NCI-H524 (cell line): ENCODE measurements at regions not wholly inside any gene's neighbourhood (a gene's known extent, or its start where the extent isn't known, plus 50 kb on each side); places are given as distances from the start of the nearest gene placed in this dataset.

Source experiments
- DNase-seq, 2 experiments: peaks; one replicate each; lab custom pipeline; 2025; lab: John Stamatoyannopoulos, UW

DNA sequence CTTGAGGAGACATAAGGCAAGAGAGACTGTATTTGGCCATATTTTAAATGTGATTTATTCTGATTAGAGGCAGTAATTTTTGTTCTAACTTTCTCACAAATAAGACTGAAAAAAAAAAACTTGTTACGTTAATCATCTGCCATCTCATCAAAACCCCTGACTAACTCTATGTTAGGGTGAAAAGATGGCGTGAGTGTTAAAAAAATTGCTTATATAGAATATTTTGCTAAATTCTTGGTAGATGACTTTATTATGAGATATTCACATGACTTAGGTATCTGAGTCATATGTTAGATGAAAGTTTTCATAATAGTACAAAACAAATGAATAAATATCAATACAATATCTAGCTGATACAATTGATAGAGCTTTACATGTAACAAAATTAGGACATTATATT lies 1508.7 kb upstream of the TMEFF2 start:
- no peak for DNase-seq

DNA sequence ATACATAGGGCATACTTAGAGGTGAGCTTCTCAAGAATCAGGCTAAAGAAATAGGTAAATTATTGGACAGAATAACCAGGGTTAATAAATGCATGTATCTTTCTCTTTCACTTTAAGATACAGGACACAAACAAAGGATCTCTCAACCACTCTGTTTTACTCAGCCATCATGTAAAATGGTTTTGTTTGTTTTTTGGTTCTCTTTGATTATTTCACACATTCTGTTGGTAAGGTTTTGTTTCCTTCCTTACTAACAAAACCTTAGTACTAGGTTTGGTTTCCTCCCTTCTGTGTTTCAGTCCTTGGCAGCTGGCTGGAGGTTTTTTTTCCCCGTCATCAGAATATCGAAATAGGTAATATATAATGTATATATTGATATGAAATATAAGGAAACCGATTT lies 1506.8 kb upstream of the TMEFF2 start:
- DNase-seq = no peak

DNA sequence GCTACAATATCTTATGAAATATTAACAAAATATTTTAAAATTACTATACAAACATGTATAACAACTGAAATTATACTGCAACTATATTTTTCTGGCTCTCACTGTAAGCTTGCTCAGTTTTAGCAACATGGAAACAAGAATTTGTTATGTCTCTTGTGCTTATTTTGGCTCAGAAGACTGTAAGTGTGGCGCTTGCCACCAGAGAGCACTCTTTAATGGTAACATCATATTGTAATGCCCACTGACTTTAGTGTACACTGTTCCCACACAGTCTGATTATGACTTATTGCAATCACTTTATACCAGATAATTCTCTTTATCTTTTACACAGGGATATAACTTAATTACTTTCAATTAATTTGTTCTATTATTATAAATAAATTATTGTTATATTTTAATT lies 1500.6 kb upstream of the TMEFF2 start:
- peak in 1 of 2 experiments; percentile 59 for DNase-seq

DNA sequence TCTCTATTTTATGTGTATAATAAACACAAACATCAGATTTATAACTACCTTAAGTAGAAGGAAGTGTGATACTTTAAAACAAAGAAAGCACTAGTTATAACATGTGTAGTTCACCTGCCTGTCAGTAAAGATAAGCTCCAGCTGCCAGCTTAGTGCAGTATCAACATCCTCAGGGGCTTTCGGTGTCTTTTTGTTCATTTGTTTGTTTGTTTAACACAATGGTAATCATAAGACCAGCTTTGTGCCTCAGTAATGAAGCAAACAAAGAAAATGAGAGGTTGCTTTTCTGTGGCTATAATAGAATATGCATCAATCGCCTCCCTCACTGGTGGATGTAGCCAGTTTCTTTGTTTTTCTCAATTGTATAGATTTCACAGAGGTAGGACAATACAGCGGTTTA lies 1499.0 kb upstream of the TMEFF2 start:
- no peak for DNase-seq

DNA sequence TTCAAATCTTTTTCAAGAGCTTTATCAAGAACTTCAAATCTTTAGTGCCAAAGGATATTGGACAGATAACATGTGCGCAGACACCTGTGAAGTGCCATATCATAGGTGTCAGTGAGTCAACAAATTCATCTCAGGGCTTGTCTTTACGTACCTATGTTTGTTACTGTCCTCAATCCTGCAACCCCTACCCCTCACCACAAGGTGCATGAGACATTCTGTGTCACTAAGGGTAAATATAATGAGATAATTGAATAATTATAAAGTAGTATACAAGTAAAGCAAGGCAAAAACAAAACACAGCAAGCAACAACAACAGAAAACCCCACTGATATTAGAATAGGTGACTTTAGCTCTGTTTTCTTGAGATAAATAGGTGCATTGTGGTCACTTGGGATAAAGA lies 1495.8 kb upstream of the TMEFF2 start:
- DNase-seq = no peak

DNA sequence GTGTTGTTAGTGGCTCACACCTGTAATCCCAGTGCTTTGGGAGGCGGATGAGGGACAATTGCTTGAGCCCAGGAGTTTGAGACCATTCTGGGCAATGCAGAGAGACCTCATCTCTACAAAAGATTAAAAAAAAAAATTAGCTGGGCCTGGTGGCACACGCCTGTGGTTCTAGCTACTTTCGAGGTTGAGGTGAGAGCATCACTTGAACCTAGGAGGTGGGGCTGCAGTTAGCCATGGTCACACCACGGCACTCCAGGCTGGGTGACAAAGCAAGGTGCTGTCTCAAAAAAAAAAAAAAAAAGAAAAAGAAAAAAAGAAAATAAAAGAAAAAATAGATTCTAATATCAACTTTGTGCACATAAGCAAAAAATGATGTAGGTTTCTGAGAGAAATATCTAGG lies 1492.5 kb upstream of the TMEFF2 start:
- DNase-seq = no peak

DNA sequence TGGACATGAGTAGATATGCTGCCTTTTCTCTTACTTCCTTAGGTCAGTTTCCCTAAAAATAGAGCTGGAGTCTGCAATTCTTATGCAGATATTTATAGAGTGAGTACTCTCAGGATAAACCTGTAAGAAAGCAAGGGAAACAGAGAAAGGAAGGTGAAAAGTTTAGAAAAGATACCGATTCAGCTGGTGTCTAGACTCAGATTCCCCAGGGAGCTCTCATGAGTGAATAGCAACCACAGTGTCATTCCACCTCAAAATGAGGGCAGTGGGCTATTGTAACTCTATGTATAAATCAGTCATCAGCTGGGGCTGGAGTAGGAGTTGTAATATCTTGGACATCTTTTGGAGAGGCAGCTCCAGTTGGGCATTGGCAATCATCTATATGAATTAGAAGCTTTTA lies 1485.1 kb upstream of the TMEFF2 start:
- peak in 1 of 2 experiments; percentile 8 for DNase-seq

DNA sequence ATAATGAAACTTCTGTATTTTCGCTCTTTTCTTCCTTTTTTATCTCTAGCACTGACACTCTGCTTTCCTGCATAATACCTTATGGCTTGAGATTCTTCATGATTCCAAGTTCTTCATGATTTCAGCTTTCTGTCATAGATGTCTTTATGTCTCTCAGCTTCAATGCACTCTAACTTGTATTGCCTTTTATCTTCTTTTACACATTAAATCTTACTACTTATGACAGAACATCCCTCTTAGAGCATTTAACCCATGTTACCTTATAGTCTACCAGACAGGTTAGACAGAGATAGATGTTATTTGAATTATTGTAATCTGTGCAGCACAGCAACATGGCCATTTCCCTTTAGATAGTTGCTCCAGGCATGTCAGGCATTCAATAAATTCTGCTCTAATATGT lies 1475.7 kb upstream of the TMEFF2 start:
- DNase-seq = no peak

DNA sequence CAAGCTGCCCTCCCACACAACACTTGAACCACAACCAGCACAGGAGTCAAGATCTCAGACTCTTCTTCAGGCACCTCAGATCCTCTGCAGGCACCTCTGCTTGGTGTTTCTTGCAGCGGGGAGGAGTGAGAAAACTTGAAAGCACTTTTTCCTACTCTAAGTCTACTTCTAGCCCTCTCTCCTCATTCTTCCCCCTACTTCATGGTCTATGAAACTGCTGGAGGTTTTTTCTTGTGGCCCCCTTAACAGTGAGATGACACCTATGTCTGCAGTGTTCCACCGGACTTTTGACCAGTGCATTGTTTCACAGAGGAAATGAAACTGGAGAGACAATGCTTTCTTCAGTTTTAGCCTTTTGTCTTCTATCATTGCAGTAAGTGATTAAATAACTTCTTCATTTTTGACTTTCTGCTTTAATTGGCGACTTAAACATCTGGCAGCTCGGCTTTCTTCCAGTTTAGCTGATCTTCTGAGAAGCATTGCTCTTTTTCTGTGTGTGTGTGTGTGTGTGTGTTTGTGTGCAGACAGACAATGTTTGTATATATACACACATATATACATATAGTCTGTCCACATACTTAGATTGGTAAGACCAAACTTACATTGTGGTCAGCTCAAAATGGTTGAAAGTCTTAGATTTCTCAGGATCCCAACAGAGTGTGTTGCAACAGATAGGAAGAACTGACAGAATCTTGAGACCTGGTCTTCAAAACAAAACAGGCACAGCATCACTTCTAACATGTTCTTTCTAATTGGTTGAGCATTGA lies 1474.0 kb upstream of the TMEFF2 start:
- DNase-seq = no peak

DNA sequence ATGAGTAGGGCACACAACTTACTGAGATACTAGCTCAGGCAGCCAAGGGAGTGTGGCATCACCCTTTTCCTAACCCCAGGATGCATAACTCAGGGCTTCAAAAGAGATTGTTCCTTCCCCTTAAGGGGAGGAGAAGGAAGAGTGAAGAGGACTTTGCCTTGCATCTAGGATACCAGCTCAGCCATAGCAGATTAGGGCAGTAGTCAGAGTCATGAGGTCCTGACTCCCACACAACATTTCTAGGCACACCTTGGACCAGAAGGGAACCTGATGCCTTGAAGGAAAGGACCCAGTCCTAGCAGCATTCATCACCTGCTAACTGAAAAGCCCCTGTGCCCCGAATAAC lies 1433.2 kb upstream of the TMEFF2 start:
- no peak for DNase-seq

DNA sequence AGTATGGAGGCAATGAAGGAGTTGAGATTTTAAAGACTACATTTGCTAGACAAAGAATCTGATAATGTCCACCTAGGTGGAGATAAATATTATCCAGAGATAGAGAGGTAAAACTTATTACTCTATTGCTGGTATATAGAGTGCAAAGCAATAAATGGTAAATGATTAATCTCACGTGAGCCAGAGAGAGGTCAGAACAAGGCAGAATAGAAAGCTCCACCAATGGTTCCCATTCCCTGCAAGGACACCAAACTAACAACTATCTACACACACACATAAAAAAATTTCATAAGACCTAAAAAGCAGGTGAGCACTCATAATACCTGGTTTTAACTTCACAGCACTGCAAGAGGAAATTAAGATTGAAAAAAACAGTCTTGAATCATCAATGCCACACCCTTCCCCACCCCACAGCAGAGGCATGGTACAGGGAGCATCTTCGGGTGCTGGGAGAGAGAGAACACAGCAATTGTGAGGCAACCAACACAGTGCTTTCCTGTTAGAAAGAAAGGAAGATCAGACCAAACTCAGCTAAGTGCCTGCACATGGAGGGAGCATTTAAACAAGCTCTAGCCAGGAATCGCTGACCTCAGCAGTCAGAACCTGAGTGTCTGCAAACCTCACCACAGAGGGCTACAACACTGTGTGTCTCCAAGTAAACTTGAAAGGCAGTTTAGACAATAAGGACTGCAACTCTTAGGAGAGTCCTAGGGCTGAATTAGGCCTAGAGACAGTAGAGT lies 1432.6 kb upstream of the TMEFF2 start:
- no peak for DNase-seq

DNA sequence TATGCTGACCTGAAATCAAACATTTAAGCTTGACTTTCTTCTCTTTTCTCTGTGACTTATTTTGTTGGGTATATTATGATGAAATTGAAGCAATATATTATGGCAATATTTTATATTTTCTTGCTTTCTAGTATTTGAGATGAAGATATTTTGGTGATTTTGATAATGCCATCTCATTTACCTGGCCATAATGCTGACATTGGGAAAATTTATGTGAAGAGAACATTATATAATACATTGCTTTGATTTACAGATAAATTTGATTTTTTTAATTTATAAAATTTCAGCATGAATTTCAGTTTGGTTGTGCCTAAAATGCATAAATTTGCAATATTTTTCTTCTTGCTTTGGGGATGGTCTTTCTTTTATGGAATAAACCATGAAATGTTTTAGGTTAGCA lies 1413.7 kb upstream of the TMEFF2 start:
- no peak for DNase-seq

DNA sequence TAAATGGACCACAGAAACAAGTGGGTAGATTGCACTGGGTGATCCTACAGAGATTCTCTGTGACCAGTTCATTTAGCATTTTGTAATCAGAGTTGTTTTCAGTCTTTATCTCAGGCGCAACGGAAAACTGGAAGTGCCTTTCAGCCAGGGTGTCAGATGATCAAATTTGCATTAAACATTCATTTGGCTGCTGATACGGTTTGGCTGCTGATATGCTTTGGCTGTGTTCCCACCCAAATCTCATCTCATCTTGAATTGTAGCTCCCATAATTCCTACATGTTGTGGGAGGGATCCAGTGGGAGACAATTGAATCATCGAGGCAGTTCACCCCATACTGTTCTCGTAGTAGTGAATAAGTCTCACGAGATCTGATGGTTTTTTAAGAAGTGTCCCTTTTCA lies 1396.1 kb upstream of the TMEFF2 start:
- DNase-seq = no peak

DNA sequence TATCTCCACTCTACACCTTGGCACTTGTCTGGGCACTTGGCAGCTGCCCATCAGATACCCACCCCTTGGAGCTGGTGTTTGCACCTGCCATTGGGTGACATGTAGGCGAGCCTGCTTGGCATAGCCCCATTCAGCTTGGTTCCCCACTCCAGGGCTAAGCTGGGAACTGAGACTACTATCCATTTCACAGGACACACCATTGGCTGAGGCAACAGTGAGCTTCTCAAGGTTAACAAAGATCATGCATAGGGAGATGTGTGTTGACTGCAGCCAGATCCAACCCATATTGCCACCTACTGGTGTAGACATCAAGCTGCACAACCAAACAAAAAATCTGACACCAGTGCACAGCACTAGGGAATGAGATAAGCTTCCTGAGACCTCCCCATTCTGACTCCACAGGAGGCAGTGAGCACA lies 1389.8 kb upstream of the TMEFF2 start:
- peak; percentile 35 to 56 for DNase-seq

DNA sequence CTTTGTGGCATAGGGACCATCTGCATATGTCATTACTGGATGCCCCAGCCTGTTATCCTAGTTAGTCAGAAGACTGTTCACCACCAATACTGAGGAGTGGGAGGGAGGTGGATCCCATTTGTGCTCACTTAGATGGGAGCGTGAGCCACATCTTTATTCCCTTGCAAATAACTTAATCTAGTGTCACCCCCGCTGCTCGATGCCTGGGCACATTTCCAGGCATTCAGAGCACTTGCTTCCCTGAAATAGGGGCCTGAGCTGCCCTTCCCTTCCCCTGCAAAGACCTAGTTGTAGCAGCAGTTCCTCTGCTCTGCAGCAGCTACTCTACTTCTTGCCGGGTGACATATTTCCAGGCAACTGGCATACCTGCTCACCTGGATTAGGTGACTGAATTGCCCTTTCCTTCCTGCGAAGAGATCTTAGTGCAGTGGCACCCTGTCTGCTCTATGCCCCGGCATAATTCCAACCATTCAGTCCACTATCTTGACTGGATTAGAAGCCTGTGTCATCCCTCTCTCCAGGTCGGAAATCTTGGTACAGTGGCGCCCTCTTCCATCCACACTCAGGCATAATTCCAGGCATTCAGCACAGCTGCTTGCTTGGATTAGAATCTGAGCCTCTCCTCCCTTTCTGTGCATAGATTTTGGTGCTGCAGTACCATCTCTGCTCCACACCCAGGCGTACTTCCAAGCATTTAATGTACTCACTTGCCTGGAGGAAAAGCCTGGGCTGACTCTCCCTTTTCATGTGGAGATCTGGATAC lies 1389.1 kb upstream of the TMEFF2 start:
- DNase-seq = peak; percentile 47 to 81

DNA sequence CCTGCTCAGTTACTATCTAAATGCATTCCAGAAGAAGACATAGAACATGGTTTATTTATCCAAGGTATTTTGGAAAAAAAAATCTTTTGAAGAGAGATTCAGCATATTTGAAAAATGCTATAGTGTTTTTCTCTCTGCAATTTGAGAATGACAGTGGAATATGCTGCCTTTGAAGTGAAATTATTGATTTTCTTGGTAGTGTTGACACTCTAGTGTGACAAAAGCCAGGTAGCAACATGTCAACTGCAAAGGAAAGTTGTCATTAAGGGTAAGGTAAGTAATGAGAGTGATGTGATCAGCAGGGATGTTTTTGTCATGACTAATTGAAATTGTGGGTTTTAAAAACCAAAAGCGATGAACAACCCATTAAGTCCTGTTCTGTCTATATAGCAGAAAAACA lies 1387.1 kb upstream of the TMEFF2 start:
- no peak for DNase-seq

DNA sequence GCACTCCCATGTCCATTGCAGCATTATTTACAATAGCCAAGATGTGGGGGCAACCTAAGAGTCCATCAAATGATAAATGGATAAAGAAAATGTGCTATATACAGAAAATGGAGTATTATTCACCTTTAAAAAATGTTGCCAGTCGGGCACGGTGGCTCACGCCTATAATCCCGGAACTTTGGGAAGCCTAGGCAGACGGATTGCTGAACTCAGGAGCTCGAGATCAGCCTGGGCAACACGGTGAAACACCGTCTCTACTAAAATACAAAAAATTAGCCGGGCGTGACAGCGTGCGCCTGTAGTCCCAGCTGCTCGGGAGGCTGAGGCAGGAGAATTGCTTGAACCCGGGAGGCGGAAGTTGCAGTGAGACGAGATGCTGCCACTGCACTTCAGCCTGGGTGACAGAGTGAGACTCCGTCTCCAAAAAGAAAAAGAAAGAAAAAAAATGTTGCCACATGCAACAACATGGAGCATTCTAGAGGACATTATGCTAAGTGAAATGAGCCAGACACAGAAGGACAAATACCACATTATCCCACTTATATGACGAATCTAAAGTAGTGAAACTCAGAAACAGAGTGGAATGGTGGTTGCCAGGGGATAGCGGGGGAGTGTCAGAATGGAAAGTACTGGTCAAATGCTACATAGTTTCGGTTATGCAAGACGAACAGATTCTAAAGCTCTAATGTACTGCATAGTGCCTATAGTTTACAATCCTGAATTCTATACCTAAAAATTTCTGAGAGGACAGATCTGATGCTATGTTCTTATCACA lies 1385.6 kb upstream of the TMEFF2 start:
- DNase-seq = no peak

DNA sequence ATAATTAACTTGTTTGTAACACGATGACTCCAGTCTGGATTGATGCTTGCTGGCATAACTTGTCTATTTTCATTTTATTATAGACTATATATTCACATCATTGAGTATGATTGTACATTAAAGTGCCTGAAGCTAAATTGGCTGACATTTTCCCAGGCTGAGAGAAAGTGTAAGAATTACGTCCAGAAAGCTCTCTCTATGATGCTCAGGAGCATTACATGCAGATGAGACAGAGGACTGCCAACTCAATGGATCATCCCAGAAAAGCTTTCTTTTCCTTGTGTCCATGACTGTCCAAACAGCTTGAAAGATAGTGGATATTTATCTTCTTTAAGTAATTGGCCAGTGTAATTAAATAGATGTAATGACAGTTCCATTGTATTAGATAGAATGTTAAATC lies 1372.2 kb upstream of the TMEFF2 start:
- DNase-seq = no peak

DNA sequence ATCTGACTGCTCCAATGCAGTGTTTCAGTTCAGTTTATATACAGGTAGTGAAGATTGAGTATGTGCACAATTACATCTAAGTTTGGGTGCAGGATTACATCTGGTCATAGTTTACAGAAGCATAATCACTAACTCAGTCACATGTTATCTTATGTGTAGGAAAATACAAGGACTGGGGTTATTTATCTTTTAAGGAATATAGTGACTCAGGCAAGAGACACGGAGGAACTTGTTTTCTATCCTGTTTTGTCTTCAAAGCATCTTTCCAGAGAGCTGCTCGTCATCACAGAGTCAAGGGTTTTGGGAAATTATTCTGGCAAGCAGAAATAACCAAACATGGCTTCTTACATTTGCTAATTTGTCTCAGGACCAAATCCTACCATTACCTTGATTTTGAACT lies 1371.5 kb upstream of the TMEFF2 start:
- DNase-seq = no peak

DNA sequence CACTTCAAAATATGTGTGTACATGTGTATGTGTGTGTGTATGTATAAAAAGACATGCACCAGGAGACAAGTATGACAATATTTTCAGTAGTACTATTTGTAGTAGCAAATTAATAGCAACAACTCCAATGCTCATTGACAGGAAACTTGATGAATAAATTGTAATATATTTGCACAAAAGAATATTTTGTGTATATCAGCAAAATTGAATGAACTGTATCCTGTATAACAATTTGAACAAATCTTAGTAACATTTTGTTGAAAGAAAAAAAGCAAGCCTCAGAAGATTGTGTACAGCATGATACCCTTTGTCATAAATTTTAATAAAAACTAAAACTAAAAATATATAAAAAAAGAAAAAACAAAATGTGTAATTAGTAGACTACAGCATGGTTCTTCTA lies 1367.3 kb upstream of the TMEFF2 start:
- no peak for DNase-seq

DNA sequence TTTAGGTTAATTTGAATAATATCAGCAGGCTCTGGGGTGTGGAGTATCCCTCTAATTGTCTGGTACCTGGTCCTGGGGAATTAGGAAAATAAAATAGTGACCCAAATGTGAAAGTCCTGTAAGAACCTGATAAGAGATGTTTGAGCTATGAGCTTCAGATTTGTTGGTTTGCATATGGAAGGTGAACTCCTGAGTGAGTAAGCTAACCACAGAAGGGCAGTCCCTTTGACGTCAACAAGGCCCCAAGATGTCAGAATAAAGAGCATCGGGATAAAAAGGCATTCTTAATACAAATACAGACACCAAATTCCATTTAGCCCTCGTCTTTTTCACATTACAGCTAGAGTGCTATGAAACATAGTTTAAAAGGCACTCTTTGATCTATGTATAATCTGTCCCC lies 1366.3 kb upstream of the TMEFF2 start:
- no peak for DNase-seq

DNA sequence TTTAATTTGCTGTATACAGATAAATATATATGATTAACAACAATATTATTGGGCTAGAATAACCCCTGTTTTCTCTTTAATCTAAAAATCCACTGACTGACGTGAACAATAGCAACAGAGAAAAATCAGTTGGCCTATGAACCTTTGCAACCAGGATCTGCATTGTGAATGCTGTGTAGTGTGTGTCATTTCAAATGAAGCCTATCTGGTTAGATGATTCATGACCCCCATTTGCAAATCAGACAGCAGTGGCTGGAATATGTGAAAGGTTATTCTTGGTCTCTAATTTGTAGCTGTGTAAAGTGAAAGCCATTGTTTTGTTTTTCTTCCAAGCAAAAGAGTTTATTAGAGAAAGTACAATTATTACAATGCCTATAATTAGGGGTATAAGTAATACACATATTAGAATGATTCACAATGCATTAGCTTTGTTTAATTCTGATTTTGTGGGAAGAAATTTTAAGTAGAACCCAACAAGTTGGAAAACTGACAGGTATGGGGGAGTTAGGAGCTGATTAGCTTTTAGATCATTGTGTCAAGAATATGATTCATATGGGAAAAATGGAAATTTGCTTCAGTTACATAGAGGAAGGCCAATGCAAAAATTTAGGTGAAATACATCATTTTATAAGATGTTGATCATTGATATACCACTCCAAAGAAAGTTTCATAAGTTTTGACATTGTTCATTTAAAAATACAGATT lies 1362.2 kb upstream of the TMEFF2 start:
- DNase-seq = no peak
